Smooth muscle cell of the brain vasculature (primary cell): ENCODE measurements at regions not wholly inside any gene's neighbourhood (a gene's known extent, or its start where the extent isn't known, plus 50 kb on each side); places are given as distances from the start of the nearest gene placed in this dataset.

Experiments
- DNase-seq: peaks from one replicate; pipeline ENCODE4 v3.0.0-alpha.2; 2012; ENCODE audit warnings: low read depth, low spot score

- no peak for DNase-seq
These were observed 138.6 kb downstream of the C5orf15 start for GRCh38 chr5:133829786-133830185.

- DNase-seq, result no peak
These were observed 139.7 kb downstream of the C5orf15 start for GRCh38 chr5:133828722-133829121.

DNA sequence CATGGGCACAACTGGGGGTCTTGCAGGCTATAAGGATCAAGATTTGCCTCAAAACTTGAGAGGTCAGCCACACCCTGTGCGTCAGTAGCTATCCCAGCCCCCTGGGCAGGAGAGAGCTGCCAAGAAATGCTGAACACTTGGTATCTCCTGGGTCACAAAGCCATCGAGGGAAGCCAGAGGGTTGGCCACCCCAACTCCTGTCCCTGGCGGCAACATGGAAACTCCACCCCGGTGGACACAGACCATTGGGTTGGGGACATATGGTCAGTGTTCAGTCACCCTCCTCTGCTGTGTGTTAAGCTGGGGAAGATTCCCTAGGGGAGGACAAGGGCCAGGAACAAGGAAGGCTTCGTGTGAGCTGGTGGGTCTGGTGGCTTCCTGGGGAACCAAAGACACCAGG, 140.6 kb downstream of the C5orf15 start:
- DNase-seq, result no peak

- DNase-seq, result no peak
These were observed 141.4 kb downstream of the C5orf15 start for GRCh38 chr5:133827011-133827410.

- DNase-seq, result no peak
These were observed 142.7 kb downstream of the C5orf15 start for GRCh38 chr5:133825631-133826289.

- no peak for DNase-seq
These were observed 143.7 kb downstream of the C5orf15 start for GRCh38 chr5:133824661-133825254.

GRCh38 chr5:133821889-133822288, 146.5 kb downstream of the C5orf15 start:
- no peak for DNase-seq

GRCh38 chr5:133821311-133821741, 147.1 kb downstream of the C5orf15 start:
- DNase-seq, result no peak

GRCh38 chr5:133820507-133820906, 147.9 kb downstream of the C5orf15 start:
- no peak for DNase-seq

- DNase-seq, result no peak
These were observed 148.4 kb downstream of the C5orf15 start for GRCh38 chr5:133819977-133820471.

DNA sequence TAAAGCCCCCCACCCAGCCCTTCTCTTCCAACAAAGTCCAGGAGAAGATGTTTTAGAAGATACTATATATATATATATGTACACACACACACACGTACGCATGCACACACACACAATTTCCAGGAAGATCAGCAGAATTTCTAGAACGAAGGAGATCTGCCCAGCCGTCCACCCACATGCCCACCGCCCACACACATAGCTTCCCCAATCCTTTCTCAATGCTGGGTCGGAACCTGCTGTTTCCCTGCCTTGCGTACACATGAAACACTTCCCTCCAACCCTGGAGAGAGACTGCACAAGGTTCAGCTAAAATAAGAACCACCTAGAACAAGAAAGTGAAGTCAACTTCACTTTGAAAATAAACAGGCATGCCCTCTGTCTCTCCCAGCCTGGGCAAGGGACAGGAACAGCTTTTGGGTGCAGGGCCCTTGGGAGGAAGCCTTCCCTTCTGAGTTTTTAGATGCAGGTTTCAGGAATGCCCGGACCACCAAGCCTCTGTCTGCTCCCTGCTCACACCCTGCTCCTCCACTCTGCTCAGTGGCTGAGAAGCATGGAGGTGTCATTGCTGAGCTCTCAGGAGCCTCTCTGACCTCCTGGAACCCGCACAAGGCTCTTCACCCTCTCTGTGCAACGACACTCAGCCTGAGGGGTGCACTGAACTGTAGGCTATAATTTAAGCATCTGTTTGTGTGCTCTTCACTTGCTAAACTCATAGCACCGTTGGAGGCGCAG, 149.4 kb downstream of the C5orf15 start:
- DNase-seq, result no peak

DNA sequence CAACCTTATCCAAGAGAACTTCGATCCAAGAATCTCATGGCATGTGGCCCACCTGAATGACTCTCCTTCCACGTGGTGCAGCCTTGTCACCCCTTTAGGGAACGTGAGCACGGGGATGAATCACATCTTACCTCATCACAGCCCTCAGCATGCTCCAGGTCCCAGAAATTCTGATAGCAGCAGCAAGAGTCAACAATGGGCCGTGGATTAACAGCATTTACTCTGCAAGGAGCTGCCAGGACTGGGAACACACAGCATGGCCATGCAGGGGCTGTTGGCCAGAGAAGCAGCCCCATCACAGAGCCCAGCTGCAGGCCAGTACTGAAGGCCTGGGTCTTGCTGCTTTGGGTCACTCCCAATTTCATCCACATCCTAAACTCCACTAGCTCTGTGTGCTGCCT, 150.4 kb downstream of the C5orf15 start:
- DNase-seq, result no peak

GRCh38 chr5:133817456-133817855, 151.0 kb downstream of the C5orf15 start:
- DNase-seq, result no peak

DNA sequence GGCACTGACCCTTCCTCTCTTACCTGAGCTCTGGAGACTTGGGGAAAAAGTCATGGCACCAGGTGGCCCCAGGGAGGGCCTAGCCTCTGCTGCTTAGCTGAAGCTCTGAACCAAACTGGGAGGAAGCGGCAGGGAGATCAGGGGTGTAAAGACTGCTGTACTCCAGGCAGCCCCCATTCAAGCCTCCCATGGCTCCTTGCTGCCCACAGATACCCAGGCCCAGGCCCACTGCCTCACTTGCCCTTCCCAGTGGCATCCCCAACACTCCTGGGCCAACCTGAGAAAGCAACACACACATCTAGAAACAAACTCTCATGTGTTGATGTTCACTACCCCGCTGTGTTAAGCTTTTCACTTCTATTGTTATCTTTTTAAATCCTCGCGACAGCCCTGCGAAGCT, 151.6 kb downstream of the C5orf15 start:
- DNase-seq, result no peak

GRCh38 chr5:133814152-133814551, 154.3 kb downstream of the C5orf15 start:
- no peak for DNase-seq

- DNase-seq, result no peak
These were observed 157.3 kb downstream of the C5orf15 start for GRCh38 chr5:133811168-133811567.

DNA sequence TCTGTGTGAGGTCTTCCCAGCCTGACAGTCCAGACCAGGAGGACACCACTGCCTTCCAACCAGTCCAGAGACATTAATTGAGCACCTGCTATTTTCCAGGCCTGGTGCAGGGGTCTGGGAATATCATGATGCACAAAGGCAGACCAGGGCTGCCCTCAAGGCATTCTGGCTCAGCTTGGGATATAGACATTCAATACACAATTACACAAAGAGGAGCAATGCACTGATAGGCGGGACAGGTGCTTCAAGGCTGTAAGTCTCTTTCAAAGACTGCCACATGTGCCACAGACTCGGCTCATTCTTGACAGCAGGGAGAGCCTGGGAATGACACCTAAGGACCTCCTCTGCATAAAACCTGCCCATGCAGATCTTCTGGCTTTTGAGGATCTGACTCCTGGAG, 158.6 kb downstream of the C5orf15 start:
- no peak for DNase-seq

DNA sequence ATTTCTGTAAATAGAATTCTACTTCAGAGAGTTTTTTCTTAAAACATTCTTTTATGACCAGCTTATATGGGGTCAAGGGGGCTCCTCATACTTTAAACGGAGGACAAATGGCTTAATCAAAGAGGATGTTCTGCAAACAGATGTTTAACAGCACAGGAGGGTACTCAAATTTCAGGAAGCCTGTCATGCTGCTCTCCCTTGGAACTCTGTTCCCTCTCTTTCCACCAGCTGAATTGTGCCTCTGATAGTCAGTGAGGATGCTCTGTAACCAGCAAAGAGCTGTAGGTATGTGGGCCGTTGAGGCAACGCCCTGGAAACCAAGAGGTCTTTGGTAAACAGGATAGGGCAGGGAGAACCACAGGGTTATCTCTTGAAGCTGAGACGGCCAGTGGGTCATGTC, 161.1 kb downstream of the C5orf15 start:
- DNase-seq, result no peak

DNA sequence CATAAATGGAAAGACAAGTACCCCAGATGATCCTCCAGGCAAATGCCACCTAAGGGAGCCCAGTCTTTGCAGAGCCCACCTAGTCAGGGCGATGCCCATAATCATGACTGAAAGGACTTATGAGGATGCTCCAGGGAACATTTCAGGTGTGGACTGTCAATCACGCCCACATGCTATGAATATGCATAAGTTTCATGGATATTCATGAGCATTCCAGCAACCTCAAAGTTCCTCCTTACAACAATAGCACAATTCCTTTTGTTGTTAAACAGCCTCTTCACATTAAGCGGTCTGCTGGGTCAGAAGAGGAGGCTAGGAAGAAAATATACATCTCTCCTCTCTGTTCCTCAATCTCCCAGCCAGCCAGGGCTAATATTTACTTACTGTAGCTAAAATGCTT, 161.6 kb downstream of the C5orf15 start:
- no peak for DNase-seq

DNA sequence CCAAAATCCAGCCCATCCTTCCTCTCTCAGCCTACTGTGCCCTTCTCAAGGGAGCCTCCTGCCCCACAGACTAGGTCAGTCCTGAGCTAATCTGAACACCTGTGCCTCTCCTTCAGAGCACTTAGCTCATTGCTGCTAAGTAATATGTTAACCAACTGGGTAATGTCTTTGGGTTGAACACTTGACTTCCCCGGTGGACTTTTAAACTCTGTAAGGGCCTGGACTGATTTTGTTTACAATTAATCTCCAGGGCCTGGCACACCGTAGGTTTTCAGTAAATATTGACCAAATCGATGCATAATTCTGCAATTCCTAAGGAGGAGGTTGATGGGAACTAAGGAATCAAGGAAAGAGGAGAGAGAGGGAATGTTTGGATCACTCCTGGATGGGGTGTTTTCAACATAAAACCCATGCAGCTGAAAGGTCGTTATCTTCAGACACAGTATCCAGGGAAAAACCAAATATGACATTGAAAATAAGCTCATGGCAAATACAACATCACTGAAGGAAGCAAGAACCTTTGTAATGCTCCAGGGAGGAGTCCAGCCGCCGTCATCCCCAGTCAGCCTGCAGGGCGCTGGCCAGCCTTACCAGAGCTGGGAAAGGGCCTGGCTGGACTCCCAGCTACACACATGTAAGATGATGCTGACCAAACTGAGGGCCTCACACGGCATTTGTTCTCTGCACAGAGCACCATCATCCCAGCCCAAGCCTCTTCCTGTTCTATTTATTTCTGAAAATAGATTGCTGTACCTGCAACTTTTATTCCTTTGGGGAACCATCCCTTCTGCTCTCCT, 166.3 kb downstream of the C5orf15 start:
- no peak for DNase-seq

- DNase-seq, result no peak
These were observed 167.0 kb downstream of the C5orf15 start for GRCh38 chr5:133801431-133801830.
